H9 (cell line): ENCODE measurements at regions not wholly inside any gene's neighbourhood (a gene's known extent, or its start where the extent isn't known, plus 50 kb on each side); places are given as distances from the start of the nearest gene placed in this dataset.

Experiments used
- DNase-seq: peaks from one replicate; pipeline ENCODE4 v3.0.0-alpha.2; 2017
- H2AFZ ChIP-seq: one replicate; pipeline ENCODE4 v1.6.1; 2013; ENCODE audit warnings: mild to moderate bottlenecking, low read length, control low read depth, moderate library complexity
- H2AK5ac ChIP-seq: 2 replicates; pipeline ENCODE4 v1.6.1; 2013; ENCODE audit warnings: low read length, control low read depth, mixed read lengths; ENCODE audit not compliant: insufficient read length
- H2BK120ac ChIP-seq: one replicate; pipeline ENCODE4 v1.6.1; 2013; ENCODE audit warnings: low read depth, mild to moderate bottlenecking, low read length, control low read depth, inconsistent platforms; ENCODE audit not compliant: poor library complexity, severe bottlenecking
- H2BK12ac ChIP-seq: 2 replicates; pipeline ENCODE4 v1.6.1; 2013; ENCODE audit warnings: low read length, control low read depth, mixed read lengths, low read depth; ENCODE audit not compliant: insufficient read length
- H2BK15ac ChIP-seq: 2 replicates; pipeline ENCODE4 v1.6.1; 2013; ENCODE audit warnings: low read depth, low read length, control low read depth
- H2BK20ac ChIP-seq: one replicate; pipeline ENCODE4 v1.6.1; 2013; ENCODE audit warnings: low read depth, mild to moderate bottlenecking, low read length, control low read depth, inconsistent platforms; ENCODE audit not compliant: poor library complexity, severe bottlenecking
- H2BK5ac ChIP-seq: 2 replicates; pipeline ENCODE4 v1.6.1; 2013; ENCODE audit warnings: low read length, control low read depth, mixed read lengths; ENCODE audit not compliant: insufficient read length
- H3K14ac ChIP-seq: 2 replicates; pipeline ENCODE4 v1.6.1; 2013; ENCODE audit warnings: low read length, control low read depth; ENCODE audit not compliant: insufficient read depth
- H3K18ac ChIP-seq: 2 replicates; pipeline ENCODE4 v1.6.1; 2013; ENCODE audit warnings: low read depth, mild to moderate bottlenecking, mixed read lengths, low read length, control low read depth; ENCODE audit not compliant: insufficient read length
- H3K23ac ChIP-seq: 2 replicates; pipeline ENCODE4 v1.6.1; 2013; ENCODE audit warnings: low read length, control low read depth, mixed read lengths, low read depth; ENCODE audit not compliant: insufficient read length
- H3K23me2 ChIP-seq: 2 replicates; pipeline ENCODE4 v1.6.1; 2013; ENCODE audit warnings: low read depth, mild to moderate bottlenecking, mixed read lengths, low read length, control low read depth; ENCODE audit not compliant: insufficient read length, poor library complexity, severe bottlenecking
- H3K27ac ChIP-seq: 2 replicates; pipeline ENCODE4 v1.5.1; 2013; ENCODE audit warnings: low read length, control low read depth, mixed read lengths, low read depth; ENCODE audit not compliant: insufficient read length
- H3K27me3 ChIP-seq: 2 replicates; pipeline ENCODE4 v1.6.1; 2013; ENCODE audit warnings: low read length, control low read depth, inconsistent platforms; ENCODE audit not compliant: insufficient read depth
- H3K4ac ChIP-seq: 2 replicates; pipeline ENCODE4 v1.6.1; 2013; ENCODE audit warnings: low read depth, mild to moderate bottlenecking, control low read depth, inconsistent platforms, low read length, moderate library complexity
- H3K4me1 ChIP-seq: 2 replicates; pipeline ENCODE4 v1.6.1; 2013; ENCODE audit warnings: low read length, control low read depth, inconsistent platforms; ENCODE audit not compliant: insufficient read depth
- H3K4me2 ChIP-seq: 2 replicates; pipeline ENCODE4 v1.6.1; 2013; ENCODE audit warnings: low read length, control low read depth, mixed read lengths; ENCODE audit not compliant: insufficient read length, insufficient read depth
- H3K56ac ChIP-seq: 2 replicates; pipeline ENCODE4 v1.6.1; 2013; ENCODE audit warnings: low read depth, mild to moderate bottlenecking, mixed read lengths, low read length, control low read depth; ENCODE audit not compliant: insufficient read length
- H3K79me1 ChIP-seq: 2 replicates; pipeline ENCODE4 v1.6.1; 2013; ENCODE audit warnings: low read depth, mild to moderate bottlenecking, moderate library complexity, low read length, control low read depth, inconsistent platforms; ENCODE audit not compliant: insufficient read depth, poor library complexity, severe bottlenecking
- H3K79me2 ChIP-seq: 2 replicates; pipeline ENCODE4 v1.6.1; 2013; ENCODE audit warnings: low read length, control low read depth, inconsistent platforms; ENCODE audit not compliant: insufficient read depth
- H3K9ac ChIP-seq: 2 replicates; pipeline ENCODE4 v1.6.1; 2013; ENCODE audit warnings: low read length, control low read depth, mixed read lengths; ENCODE audit not compliant: insufficient read length; ENCODE audit errors: extremely low read depth
- H3K9me3 ChIP-seq: one replicate; pipeline ENCODE4 v1.6.1; 2013; ENCODE audit warnings: low read depth, low read length, inconsistent platforms; ENCODE audit not compliant: control insufficient read depth
- H3T11ph ChIP-seq: one replicate; pipeline ENCODE4 v1.6.1; 2013; ENCODE audit warnings: mild to moderate bottlenecking, low read length, control low read depth, inconsistent platforms
- H4K20me1 ChIP-seq: one replicate; pipeline ENCODE4 v1.6.1; 2013; ENCODE audit not compliant: control insufficient read depth, insufficient read length, insufficient read depth
- H4K5ac ChIP-seq: 2 replicates; pipeline ENCODE4 v1.6.1; 2013; ENCODE audit warnings: low read depth, mild to moderate bottlenecking, mixed read lengths, low read length, control low read depth; ENCODE audit not compliant: insufficient read length
- H4K8ac ChIP-seq: replicated peaks from 2 replicates; pipeline ENCODE4 v1.6.1; 2013; ENCODE audit warnings: low read length, control low read depth, mixed read lengths, low read depth; ENCODE audit not compliant: insufficient read length
- H4K91ac ChIP-seq: 2 replicates; pipeline ENCODE4 v1.6.1; 2013; ENCODE audit warnings: low read depth, mild to moderate bottlenecking, moderate library complexity, mixed read lengths, low read length, control low read depth; ENCODE audit not compliant: insufficient read length
- H3K27ac Mint-ChIP-seq, 3 experiments: 2 replicates in 2 of 3; 3 replicates in 1 of 3; pipeline ENCODE4 v1.8.0; 2020 to 2021; ENCODE audit warnings: mixed read lengths in 3 of 3, mild to moderate bottlenecking in 1 of 3, moderate library complexity in 1 of 3
- H3K27me3 Mint-ChIP-seq: 2 replicates; pipeline ENCODE4 v1.8.0; 2021; ENCODE audit warnings: low read depth, mild to moderate bottlenecking, moderate library complexity, mixed read lengths
- H3K36me3 Mint-ChIP-seq, 3 experiments: 2 replicates in 2 of 3; 3 replicates in 1 of 3; pipeline ENCODE4 v1.8.0; 2020 to 2021; ENCODE audit warnings: low read depth in 3 of 3, mixed read lengths in 3 of 3; ENCODE audit not compliant: insufficient read depth in 1 of 3
- H3K4me1 Mint-ChIP-seq, 2 experiments: 2 replicates each; pipeline ENCODE4 v1.8.0; 2020; ENCODE audit warnings: mixed read lengths in 2 of 2
- H3K4me3 Mint-ChIP-seq, 2 experiments: 2 replicates in 1 of 2; 3 replicates in 1 of 2; pipeline ENCODE4 v1.8.0; 2020 to 2021; ENCODE audit warnings: mild to moderate bottlenecking in 2 of 2, mixed read lengths in 2 of 2, moderate library complexity in 1 of 2
- H3K9me3 Mint-ChIP-seq, 2 experiments: 2 replicates in 1 of 2; 3 replicates in 1 of 2; pipeline ENCODE4 v1.8.0; 2020; ENCODE audit warnings: mild to moderate bottlenecking in 2 of 2, mixed read lengths in 2 of 2, moderate library complexity in 1 of 2
- CTCF ChIP-seq: fragments of 200-600 bp; sonication (generic); conservative IDR thresholded peaks from 3 replicates; pipeline ENCODE4 v1.8.0; 2021; ENCODE audit warnings: antibody characterized with exemption, mild to moderate bottlenecking

GRCh38 chr7:15937571-15937970 is 251.1 kb upstream of the MEOX2 start:
- no peak overlapping the region for H3K9ac ChIP-seq
- no peak overlapping the region for H3K56ac ChIP-seq
- H2BK15ac ChIP-seq, result no peak overlapping the region
- H2BK120ac ChIP-seq, result no peak overlapping the region
- H4K91ac ChIP-seq, result no peak overlapping the region
- no peak overlapping the region for H2AFZ ChIP-seq
- H2BK20ac ChIP-seq, result no peak overlapping the region
- Mint-ChIP-seq H3K27ac (no peak overlapping the region), H3K4me1 (peaks cover 14 to 18% of the 10 kb centered on the region in 2 experiments), H3K4me3 (no peak overlapping the region), H3K36me3 (0 out of 7 replicates have a peak, but pooled peaks cover 0 to 4% (median 0%) of the 10 kb centered on the region in 3 experiments), H3K27me3 (peaks cover 3% of the 10 kb centered on the region), H3K9me3 (peaks cover 0 to 2% of the 10 kb centered on the region in 2 experiments; a peak in 2 of 5 replicates)
- no peak overlapping the region for H3K18ac ChIP-seq
- H3K4me2 ChIP-seq, result no peak overlapping the region
- H3K79me1 ChIP-seq, result no peaks in the 10 kb centered on the region
- H3K4me1 ChIP-seq, result no peaks in the 10 kb centered on the region; the same call in 1 of the 2 replicates
- H3K23me2 ChIP-seq, result no peaks in the 10 kb centered on the region
- H3T11ph ChIP-seq, result no peak overlapping the region
- H3K14ac ChIP-seq, result no peak overlapping the region
- no peak overlapping the region for H2BK5ac ChIP-seq
- no peak overlapping the region for H3K27ac ChIP-seq
- no peaks in the 10 kb centered on the region for H3K9me3 ChIP-seq
- no peaks in the 10 kb centered on the region; the same call in 1 of the 2 replicates for H3K27me3 ChIP-seq
- TF ChIP-seq CTCF, result no peak
- H4K20me1 ChIP-seq, result no peaks in the 10 kb centered on the region
- no peak for DNase-seq
- no peak overlapping the region for H2BK12ac ChIP-seq
- H3K79me2 ChIP-seq, result no peaks in the 10 kb centered on the region
- no peak overlapping the region for H4K8ac ChIP-seq
- H2AK5ac ChIP-seq, result no peak overlapping the region
- no peak overlapping the region for H4K5ac ChIP-seq
- H3K23ac ChIP-seq, result no peak overlapping the region
- H3K4ac ChIP-seq, result no peak overlapping the region
